Mucosa of rectum (tissue), 2 donors: ENCODE measurements at regions not wholly inside any gene's neighbourhood (a gene's known extent, or its start where the extent isn't known, plus 50 kb on each side); places are given as distances from the start of the nearest gene placed in this dataset.
"Not testable (repeated sequence)": the region's sequence is repeated elsewhere in the genome, so short reads cannot be mapped to it uniquely, and the experiment has no call there.

Source experiments
- H3K27ac ChIP-seq, 2 donors: one replicate each; pipeline ENCODE4 v1.7.0; 2013; ENCODE audit warnings: inconsistent platforms in 2 of 2, low read depth in 2 of 2, low read length in 2 of 2
- H3K27me3 ChIP-seq, 2 donors: one replicate each; pipeline ENCODE4 v1.7.0; 2013; ENCODE audit warnings: low read length in 2 of 2; ENCODE audit not compliant: control insufficient read depth in 2 of 2, insufficient read depth in 2 of 2
- H3K36me3 ChIP-seq, 2 donors: one replicate each; pipeline ENCODE4 v1.7.0; 2013; ENCODE audit warnings: low read length in 2 of 2; ENCODE audit not compliant: control insufficient read depth in 2 of 2, insufficient read depth in 2 of 2
- H3K4me1 ChIP-seq, 2 donors: one replicate each; pipeline ENCODE4 v1.7.0; 2013; ENCODE audit warnings: low read length in 2 of 2, mild to moderate bottlenecking in 1 of 2; ENCODE audit not compliant: control insufficient read depth in 2 of 2, insufficient read depth in 2 of 2
- H3K4me3 ChIP-seq, 2 donors: one replicate each; pipeline ENCODE4 v1.7.0; 2013; ENCODE audit warnings: low read length in 2 of 2
- H3K9ac ChIP-seq, 2 donors: one replicate each; pipeline ENCODE4 v1.7.0; 2013; ENCODE audit warnings: low read length in 2 of 2, low read depth in 1 of 2, mild to moderate bottlenecking in 1 of 2
- H3K9me3 ChIP-seq, 2 donors: one replicate each; pipeline ENCODE4 v1.7.0; 2013; ENCODE audit warnings: low read length in 2 of 2; ENCODE audit not compliant: control insufficient read depth in 2 of 2
- donor health status: healthy.
- donor health status: Normal muscosa, but diverticular disease.

- not testable (repeated sequence) for H3K4me1 ChIP-seq, H3K4me3 ChIP-seq, H3K27ac ChIP-seq, H3K27me3 ChIP-seq, H3K9me3 ChIP-seq, H3K36me3 ChIP-seq, H3K9ac ChIP-seq
These were observed 99.5 kb upstream of the POU3F1 start for GRCh38 chr1:38146079-38146478.

- Histone ChIP-seq H3K9me3 (no peaks in the 10 kb centered on the region), H3K36me3 (no peaks in the 10 kb centered on the region), H3K27me3 (peaks cover 7 to 9% of the 10 kb centered on the region in 2 donors), H3K9ac (no peak overlapping the region), H3K27ac (no peak overlapping the region), H3K4me1 (peaks cover 0 to 3% of the 10 kb centered on the region in 2 donors), H3K4me3 (no peak overlapping the region)
These were observed 96.0 kb upstream of the POU3F1 start for GRCh38 chr1:38142606-38143005.

GRCh38 chr1:38141483-38141882 lies 94.9 kb upstream of the POU3F1 start:
- Histone ChIP-seq H3K9ac (no peak overlapping the region), H3K27me3 (peaks cover 11 to 16% of the 10 kb centered on the region in 2 donors), H3K4me3 (no peak overlapping the region), H3K4me1 (peaks cover 0 to 3% of the 10 kb centered on the region in 2 donors), H3K36me3 (no peaks in the 10 kb centered on the region), H3K27ac (no peak overlapping the region), H3K9me3 (no peaks in the 10 kb centered on the region)

GRCh38 chr1:38139738-38140487 lies 93.3 kb upstream of the POU3F1 start:
- Histone ChIP-seq H3K4me3 (no peak overlapping the region), H3K36me3 (no peaks in the 10 kb centered on the region), H3K9me3 (no peaks in the 10 kb centered on the region), H3K27me3 (peaks cover 14 to 23% of the 10 kb centered on the region in 2 donors), H3K4me1 (peaks cover 0 to 3% of the 10 kb centered on the region in 2 donors), H3K9ac (no peak overlapping the region), H3K27ac (no peak overlapping the region)

- H3K27ac ChIP-seq, result no peak overlapping the region
- no peak overlapping the region for H3K9ac ChIP-seq
- H3K27me3 ChIP-seq, result peaks cover 18 to 31% of the 10 kb centered on the region in 2 donors
These were observed 92.1 kb upstream of the POU3F1 start for GRCh38 chr1:38138498-38139233.

GRCh38 chr1:38137164-38137563 lies 90.6 kb upstream of the POU3F1 start:
- H3K27me3 ChIP-seq, result peaks cover 24 to 31% of the 10 kb centered on the region in 2 donors
- H3K4me3 ChIP-seq, result no peak overlapping the region
- no peak overlapping the region for H3K9ac ChIP-seq
- H3K36me3 ChIP-seq, result no peaks in the 10 kb centered on the region
- H3K9me3 ChIP-seq, result no peaks in the 10 kb centered on the region
- peaks cover 0 to 3% of the 10 kb centered on the region in 2 donors for H3K4me1 ChIP-seq
- H3K27ac ChIP-seq, result no peak overlapping the region

More at GRCh38 chr1:38138498-38139233, 92.1 kb upstream of the POU3F1 start:
- H3K4me3 ChIP-seq, result no peak overlapping the region
- no peaks in the 10 kb centered on the region for H3K9me3 ChIP-seq
- H3K4me1 ChIP-seq, result peaks cover 0 to 3% of the 10 kb centered on the region in 2 donors
- no peaks in the 10 kb centered on the region for H3K36me3 ChIP-seq

- H3K27me3 ChIP-seq, result peaks cover 21 to 31% of the 10 kb centered on the region in 2 donors
- H3K4me1 ChIP-seq, result peaks cover 0 to 3% of the 10 kb centered on the region in 2 donors
These were observed 89.2 kb upstream of the POU3F1 start for GRCh38 chr1:38135625-38136414.

GRCh38 chr1:38134294-38134755 lies 87.7 kb upstream of the POU3F1 start:
- H3K9me3 ChIP-seq, result no peaks in the 10 kb centered on the region
- H3K4me3 ChIP-seq, result no peak overlapping the region
- H3K4me1 ChIP-seq, result peaks cover 0 to 3% of the 10 kb centered on the region in 2 donors
- H3K27me3 ChIP-seq, result peaks cover 21 to 31% of the 10 kb centered on the region in 2 donors
- H3K9ac ChIP-seq, result no peak overlapping the region
- no peak overlapping the region for H3K27ac ChIP-seq
- H3K36me3 ChIP-seq, result no peaks in the 10 kb centered on the region

More at GRCh38 chr1:38135625-38136414, 89.2 kb upstream of the POU3F1 start:
- Histone ChIP-seq H3K9me3 (no peaks in the 10 kb centered on the region), H3K27ac (no peak overlapping the region), H3K36me3 (no peaks in the 10 kb centered on the region), H3K4me3 (no peak overlapping the region), H3K9ac (no peak overlapping the region)

GRCh38 chr1:38133756-38134155 lies 87.2 kb upstream of the POU3F1 start:
- Histone ChIP-seq H3K36me3 (no peaks in the 10 kb centered on the region), H3K4me3 (no peak overlapping the region), H3K27ac (no peak overlapping the region), H3K9me3 (no peaks in the 10 kb centered on the region), H3K9ac (no peak overlapping the region), H3K27me3 (peaks cover 21 to 31% of the 10 kb centered on the region in 2 donors), H3K4me1 (peaks cover 0 to 3% of the 10 kb centered on the region in 2 donors)
